GM12878 (cell line): ENCODE measurements at regions not wholly inside any gene's neighbourhood (a gene's known extent, or its start where the extent isn't known, plus 50 kb on each side); places are given as distances from the start of the nearest gene placed in this dataset.

Experiments
- ATAC-seq: fragments of 200-7000 bp; cut with Tn5 transposase; 3 replicates; pipeline ENCODE4 v1.9.1; 2020; ENCODE audit warnings: mild to moderate bottlenecking, moderate library complexity
- BruUV-seq: library from RNA; stranded (reverse); fragments of 400-500 nt; replicated peaks from 2 replicates; lab custom pipeline; 2021; lab: Mats Ljungman, UMichigan
- CTCF ChIA-PET: fragments of 300-600 bp; sonication (Branson Sonifier 250); formaldehyde crosslinking; extraction: SDS; loops from one replicate; lab custom pipeline; 2021; ENCODE audit warnings: inconsistent platforms; lab: Yijun Ruan, JAX
- POLR2A ChIA-PET: fragments of 350-600 bp; formaldehyde crosslinking; extraction: SDS; loops from one replicate; lab custom pipeline; 2021; ENCODE audit warnings: inconsistent platforms; lab: Charles Lee
- RAD21 ChIA-PET: fragments of 300-600 bp; sonication (Branson Sonifier 250); formaldehyde crosslinking; loops from one replicate; lab custom pipeline; 2023; ENCODE audit warnings: antibody characterized with exemption; ENCODE audit not compliant: unreplicated experiment; lab: Charles Lee
- SMC1A ChIA-PET: fragments of 300-600 bp; sonication (Branson Sonifier 250); formaldehyde crosslinking; loops from one replicate; lab custom pipeline; 2023; ENCODE audit not compliant: unreplicated experiment, uncharacterized antibody; lab: Charles Lee
- DNase-seq: peaks from one replicate; pipeline ENCODE4 v3.0.0-alpha.2; 2011; ENCODE audit warnings: low read depth, low spot score
- FAIRE-seq: peaks from 3 replicates; lab custom pipeline; 2011; peaks lifted over from hg19 to GRCh38; lab: Jason Lieb, UNC
- H2AFZ ChIP-seq: 2 replicates; pipeline ENCODE4 v1.6.0; 2011; ENCODE audit warnings: low read depth, low read length, control low read depth; ENCODE audit not compliant: control insufficient read depth
- H3K27ac ChIP-seq: 2 replicates; pipeline ENCODE4 v1.5.1; 2011; ENCODE audit warnings: control low read depth; ENCODE audit not compliant: control insufficient read depth, insufficient read depth
- H3K27me3 ChIP-seq, 2 experiments: replicated peaks in 1 of 2; 2 replicates each; pipeline versions ENCODE4 v1.6.0 to v1.6.1; 2011; ENCODE audit warnings: low read length in 1 of 2; ENCODE audit not compliant: control insufficient read depth in 2 of 2, insufficient read depth in 2 of 2
- H3K36me3 ChIP-seq, 2 experiments: 2 replicates each; pipeline ENCODE4 v1.5.1; 2011; ENCODE audit warnings: low read length in 1 of 2; ENCODE audit not compliant: control insufficient read depth in 2 of 2, insufficient read depth in 2 of 2
- H3K4me1 ChIP-seq: 2 replicates; pipeline ENCODE4 v1.6.1; 2011; ENCODE audit warnings: mild to moderate bottlenecking, low read length, moderate library complexity, mixed read lengths; ENCODE audit not compliant: control insufficient read depth, insufficient read depth
- H3K4me2 ChIP-seq: 2 replicates; pipeline ENCODE4 v1.6.0; 2011; ENCODE audit warnings: control low read depth; ENCODE audit not compliant: control insufficient read depth, insufficient read depth
- H3K4me3 ChIP-seq: fragments of 200-600 bp; sonication (generic); 2 replicates; pipeline ENCODE4 v1.5.1; 2016
- H3K79me2 ChIP-seq: 2 replicates; pipeline ENCODE4 v1.6.0; 2011; ENCODE audit warnings: low read length; ENCODE audit not compliant: control insufficient read depth, insufficient read depth
- H3K9ac ChIP-seq: 2 replicates; pipeline ENCODE4 v1.8.0; 2011; ENCODE audit warnings: low read length, control low read depth, mixed read lengths; ENCODE audit not compliant: control insufficient read depth, insufficient read depth
- H3K9me3 ChIP-seq: replicated peaks from 3 replicates; pipeline ENCODE4 v1.5.1; 2011; ENCODE audit warnings: mild to moderate bottlenecking, low read length; ENCODE audit not compliant: control insufficient read depth, insufficient read depth
- H4K20me1 ChIP-seq: 2 replicates; pipeline ENCODE4 v1.6.0; 2011; ENCODE audit not compliant: control insufficient read depth, insufficient read depth
- ETV6 ChIP-seq, 2 experiments: fragments of 450-650 bp in 1 of 2; IDR thresholded peaks in 1 of 2; conservative IDR thresholded peaks in 1 of 2; 2 replicates each; pipeline ENCODE4 v1.6.1; 2014; ENCODE audit warnings: antibody characterized with exemption in 1 of 2, borderline replicate concordance in 1 of 2, low read depth in 1 of 2, mild to moderate bottlenecking in 1 of 2, moderate library complexity in 1 of 2
- HDGF ChIP-seq: fragments of 450-650 bp; IDR thresholded peaks from 2 replicates; pipeline ENCODE4 v1.6.1; 2016; ENCODE audit warnings: antibody characterized with exemption
- TCF12 ChIP-seq: IDR thresholded peaks from 2 replicates; pipeline ENCODE4 v1.6.1; 2011; ENCODE audit warnings: low read depth, mild to moderate bottlenecking, low read length
- YY1 ChIP-seq: IDR thresholded peaks from 2 replicates; pipeline ENCODE4 v1.6.1; 2011; ENCODE audit warnings: low read depth, mild to moderate bottlenecking, low read length
- ZNF207 ChIP-seq: fragments of 450-650 bp; IDR thresholded peaks from 2 replicates; pipeline ENCODE4 v1.6.1; 2014; ENCODE audit warnings: antibody characterized with exemption, mild to moderate bottlenecking, borderline replicate concordance
- in situ Hi-C: fragments of 300-500 bp; cut with MboI; formaldehyde crosslinking; loops from 9 replicates; pipeline ENCODE4 v1.14.3; 2018; ENCODE audit warnings: mixed read lengths
- intact Hi-C: fragments of 100-400 bp; cut with micrococcal nuclease; formaldehyde crosslinking; loops from one replicate; pipeline ENCODE4 v1.14.2; 2022; ENCODE audit not compliant: unreplicated experiment
- TF ChIP-seq, protein P1 (sequence below): IDR thresholded peaks from 2 replicates; pipeline ENCODE4 v1.6.1; 2012; ENCODE audit warnings: improper control_type of control experiment, low read depth, low read length; ENCODE audit not compliant: insufficient replicate concordance
- TF ChIP-seq, protein P2 (sequence below): fragments of 450-650 bp; IDR thresholded peaks from 2 replicates; pipeline ENCODE4 v1.6.1; 2017; ENCODE audit warnings: mild to moderate bottlenecking, moderate library complexity
- TF ChIP-seq, protein P3 (sequence below): fragments of 450-650 bp; IDR thresholded peaks from 2 replicates; pipeline ENCODE4 v1.6.1; 2018; ENCODE audit warnings: borderline replicate concordance, mild to moderate bottlenecking; ENCODE audit not compliant: partially characterized antibody
- TF ChIP-seq, protein P4 (sequence below): fragments of 150-350 bp; IDR thresholded peaks from 2 replicates; pipeline ENCODE4 v1.6.1; 2016; ENCODE audit warnings: low read depth, low read length

DNA sequence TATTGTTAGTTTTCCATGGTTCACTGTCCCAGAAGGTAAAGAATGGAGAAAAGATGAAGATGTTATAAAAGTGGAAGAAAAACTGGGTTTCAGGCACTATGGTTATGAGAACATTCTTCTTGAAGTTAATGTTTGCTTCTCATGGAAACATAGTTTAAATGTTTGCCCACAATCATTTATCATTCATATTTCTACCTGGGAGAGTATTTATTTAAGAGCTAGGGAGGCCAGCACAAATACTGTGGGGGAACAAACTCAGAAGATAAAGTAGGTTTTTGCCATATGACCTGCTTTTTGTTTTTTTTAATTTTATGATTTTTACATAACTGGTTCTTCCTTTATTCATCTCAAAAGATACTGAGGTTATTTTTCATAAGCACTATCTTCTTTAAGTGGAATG lies 96.8 kb downstream of the GC start:
- Histone ChIP-seq H3K79me2 (no peaks in the 10 kb centered on the region), H3K4me3 (no peak overlapping the region), H3K27me3 (no peaks in the 10 kb centered on the region), H3K4me2 (no peak overlapping the region)
- RAD21 ChIA-PET = no interaction called here
- TF ChIP-seq ZNF207 = no peak
- TF ChIP-seq HDGF = no peak
- TF ChIP-seq, protein P1, sequence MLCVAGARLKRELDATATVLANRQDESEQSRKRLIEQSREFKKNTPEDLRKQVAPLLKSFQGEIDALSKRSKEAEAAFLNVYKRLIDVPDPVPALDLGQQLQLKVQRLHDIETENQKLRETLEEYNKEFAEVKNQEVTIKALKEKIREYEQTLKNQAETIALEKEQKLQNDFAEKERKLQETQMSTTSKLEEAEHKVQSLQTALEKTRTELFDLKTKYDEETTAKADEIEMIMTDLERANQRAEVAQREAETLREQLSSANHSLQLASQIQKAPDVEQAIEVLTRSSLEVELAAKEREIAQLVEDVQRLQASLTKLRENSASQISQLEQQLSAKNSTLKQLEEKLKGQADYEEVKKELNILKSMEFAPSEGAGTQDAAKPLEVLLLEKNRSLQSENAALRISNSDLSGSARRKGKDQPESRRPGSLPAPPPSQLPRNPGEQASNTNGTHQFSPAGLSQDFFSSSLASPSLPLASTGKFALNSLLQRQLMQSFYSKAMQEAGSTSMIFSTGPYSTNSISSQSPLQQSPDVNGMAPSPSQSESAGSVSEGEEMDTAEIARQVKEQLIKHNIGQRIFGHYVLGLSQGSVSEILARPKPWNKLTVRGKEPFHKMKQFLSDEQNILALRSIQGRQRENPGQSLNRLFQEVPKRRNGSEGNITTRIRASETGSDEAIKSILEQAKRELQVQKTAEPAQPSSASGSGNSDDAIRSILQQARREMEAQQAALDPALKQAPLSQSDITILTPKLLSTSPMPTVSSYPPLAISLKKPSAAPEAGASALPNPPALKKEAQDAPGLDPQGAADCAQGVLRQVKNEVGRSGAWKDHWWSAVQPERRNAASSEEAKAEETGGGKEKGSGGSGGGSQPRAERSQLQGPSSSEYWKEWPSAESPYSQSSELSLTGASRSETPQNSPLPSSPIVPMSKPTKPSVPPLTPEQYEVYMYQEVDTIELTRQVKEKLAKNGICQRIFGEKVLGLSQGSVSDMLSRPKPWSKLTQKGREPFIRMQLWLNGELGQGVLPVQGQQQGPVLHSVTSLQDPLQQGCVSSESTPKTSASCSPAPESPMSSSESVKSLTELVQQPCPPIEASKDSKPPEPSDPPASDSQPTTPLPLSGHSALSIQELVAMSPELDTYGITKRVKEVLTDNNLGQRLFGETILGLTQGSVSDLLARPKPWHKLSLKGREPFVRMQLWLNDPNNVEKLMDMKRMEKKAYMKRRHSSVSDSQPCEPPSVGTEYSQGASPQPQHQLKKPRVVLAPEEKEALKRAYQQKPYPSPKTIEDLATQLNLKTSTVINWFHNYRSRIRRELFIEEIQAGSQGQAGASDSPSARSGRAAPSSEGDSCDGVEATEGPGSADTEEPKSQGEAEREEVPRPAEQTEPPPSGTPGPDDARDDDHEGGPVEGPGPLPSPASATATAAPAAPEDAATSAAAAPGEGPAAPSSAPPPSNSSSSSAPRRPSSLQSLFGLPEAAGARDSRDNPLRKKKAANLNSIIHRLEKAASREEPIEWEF = no peak
- TF ChIP-seq, protein P2, sequence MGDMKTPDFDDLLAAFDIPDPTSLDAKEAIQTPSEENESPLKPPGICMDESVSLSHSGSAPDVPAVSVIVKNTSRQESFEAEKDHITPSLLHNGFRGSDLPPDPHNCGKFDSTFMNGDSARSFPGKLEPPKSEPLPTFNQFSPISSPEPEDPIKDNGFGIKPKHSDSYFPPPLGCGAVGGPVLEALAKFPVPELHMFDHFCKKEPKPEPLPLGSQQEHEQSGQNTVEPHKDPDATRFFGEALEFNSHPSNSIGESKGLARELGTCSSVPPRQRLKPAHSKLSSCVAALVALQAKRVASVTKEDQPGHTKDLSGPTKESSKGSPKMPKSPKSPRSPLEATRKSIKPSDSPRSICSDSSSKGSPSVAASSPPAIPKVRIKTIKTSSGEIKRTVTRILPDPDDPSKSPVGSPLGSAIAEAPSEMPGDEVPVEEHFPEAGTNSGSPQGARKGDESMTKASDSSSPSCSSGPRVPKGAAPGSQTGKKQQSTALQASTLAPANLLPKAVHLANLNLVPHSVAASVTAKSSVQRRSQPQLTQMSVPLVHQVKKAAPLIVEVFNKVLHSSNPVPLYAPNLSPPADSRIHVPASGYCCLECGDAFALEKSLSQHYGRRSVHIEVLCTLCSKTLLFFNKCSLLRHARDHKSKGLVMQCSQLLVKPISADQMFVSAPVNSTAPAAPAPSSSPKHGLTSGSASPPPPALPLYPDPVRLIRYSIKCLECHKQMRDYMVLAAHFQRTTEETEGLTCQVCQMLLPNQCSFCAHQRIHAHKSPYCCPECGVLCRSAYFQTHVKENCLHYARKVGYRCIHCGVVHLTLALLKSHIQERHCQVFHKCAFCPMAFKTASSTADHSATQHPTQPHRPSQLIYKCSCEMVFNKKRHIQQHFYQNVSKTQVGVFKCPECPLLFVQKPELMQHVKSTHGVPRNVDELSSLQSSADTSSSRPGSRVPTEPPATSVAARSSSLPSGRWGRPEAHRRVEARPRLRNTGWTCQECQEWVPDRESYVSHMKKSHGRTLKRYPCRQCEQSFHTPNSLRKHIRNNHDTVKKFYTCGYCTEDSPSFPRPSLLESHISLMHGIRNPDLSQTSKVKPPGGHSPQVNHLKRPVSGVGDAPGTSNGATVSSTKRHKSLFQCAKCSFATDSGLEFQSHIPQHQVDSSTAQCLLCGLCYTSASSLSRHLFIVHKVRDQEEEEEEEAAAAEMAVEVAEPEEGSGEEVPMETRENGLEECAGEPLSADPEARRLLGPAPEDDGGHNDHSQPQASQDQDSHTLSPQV = no peak
- TF ChIP-seq, protein P3, sequence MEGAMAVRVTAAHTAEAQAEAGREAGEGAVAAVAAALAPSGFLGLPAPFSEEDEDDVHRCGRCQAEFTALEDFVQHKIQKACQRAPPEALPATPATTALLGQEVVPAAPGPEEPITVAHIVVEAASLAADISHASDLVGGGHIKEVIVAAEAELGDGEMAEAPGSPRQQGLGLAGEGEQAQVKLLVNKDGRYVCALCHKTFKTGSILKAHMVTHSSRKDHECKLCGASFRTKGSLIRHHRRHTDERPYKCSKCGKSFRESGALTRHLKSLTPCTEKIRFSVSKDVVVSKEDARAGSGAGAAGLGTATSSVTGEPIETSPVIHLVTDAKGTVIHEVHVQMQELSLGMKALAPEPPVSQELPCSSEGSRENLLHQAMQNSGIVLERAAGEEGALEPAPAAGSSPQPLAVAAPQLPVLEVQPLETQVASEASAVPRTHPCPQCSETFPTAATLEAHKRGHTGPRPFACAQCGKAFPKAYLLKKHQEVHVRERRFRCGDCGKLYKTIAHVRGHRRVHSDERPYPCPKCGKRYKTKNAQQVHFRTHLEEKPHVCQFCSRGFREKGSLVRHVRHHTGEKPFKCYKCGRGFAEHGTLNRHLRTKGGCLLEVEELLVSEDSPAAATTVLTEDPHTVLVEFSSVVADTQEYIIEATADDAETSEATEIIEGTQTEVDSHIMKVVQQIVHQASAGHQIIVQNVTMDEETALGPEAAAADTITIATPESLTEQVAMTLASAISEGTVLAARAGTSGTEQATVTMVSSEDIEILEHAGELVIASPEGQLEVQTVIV = no peak
- TF ChIP-seq ETV6 (conservative IDR thresholded peaks at IDR 0.05 in 1 of 2, IDR thresholded peaks at IDR 0.05 in 1 of 2; ENCODE audit: borderline replicate concordance in 1 of 2, low read depth in 1 of 2) = no peak
- no peak for TF ChIP-seq YY1
- TF ChIP-seq, protein P4, sequence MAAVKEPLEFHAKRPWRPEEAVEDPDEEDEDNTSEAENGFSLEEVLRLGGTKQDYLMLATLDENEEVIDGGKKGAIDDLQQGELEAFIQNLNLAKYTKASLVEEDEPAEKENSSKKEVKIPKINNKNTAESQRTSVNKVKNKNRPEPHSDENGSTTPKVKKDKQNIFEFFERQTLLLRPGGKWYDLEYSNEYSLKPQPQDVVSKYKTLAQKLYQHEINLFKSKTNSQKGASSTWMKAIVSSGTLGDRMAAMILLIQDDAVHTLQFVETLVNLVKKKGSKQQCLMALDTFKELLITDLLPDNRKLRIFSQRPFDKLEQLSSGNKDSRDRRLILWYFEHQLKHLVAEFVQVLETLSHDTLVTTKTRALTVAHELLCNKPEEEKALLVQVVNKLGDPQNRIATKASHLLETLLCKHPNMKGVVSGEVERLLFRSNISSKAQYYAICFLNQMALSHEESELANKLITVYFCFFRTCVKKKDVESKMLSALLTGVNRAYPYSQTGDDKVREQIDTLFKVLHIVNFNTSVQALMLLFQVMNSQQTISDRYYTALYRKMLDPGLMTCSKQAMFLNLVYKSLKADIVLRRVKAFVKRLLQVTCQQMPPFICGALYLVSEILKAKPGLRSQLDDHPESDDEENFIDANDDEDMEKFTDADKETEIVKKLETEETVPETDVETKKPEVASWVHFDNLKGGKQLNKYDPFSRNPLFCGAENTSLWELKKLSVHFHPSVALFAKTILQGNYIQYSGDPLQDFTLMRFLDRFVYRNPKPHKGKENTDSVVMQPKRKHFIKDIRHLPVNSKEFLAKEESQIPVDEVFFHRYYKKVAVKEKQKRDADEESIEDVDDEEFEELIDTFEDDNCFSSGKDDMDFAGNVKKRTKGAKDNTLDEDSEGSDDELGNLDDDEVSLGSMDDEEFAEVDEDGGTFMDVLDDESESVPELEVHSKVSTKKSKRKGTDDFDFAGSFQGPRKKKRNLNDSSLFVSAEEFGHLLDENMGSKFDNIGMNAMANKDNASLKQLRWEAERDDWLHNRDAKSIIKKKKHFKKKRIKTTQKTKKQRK = no peak
- TF ChIP-seq TCF12 = no peak
- TF ChIP-seq, all 136 proteins: peak for 0
- Histone ChIP-seq H3K27ac (no peak overlapping the region), H3K9me3 (no peaks in the 10 kb centered on the region), H4K20me1 (no peaks in the 10 kb centered on the region), H3K9ac (no peak overlapping the region), H2AFZ (no peak overlapping the region), H3K4me1 (no peaks in the 10 kb centered on the region), H3K36me3 (no peaks in the 10 kb centered on the region)
- SMC1A ChIA-PET = no interaction called here
- in situ Hi-C loops (no loop called here), intact Hi-C loops (no loop called here)
- BruUV-seq = no TSS peak
- CTCF ChIA-PET = no interaction called here
- POLR2A ChIA-PET = no interaction called here
- ATAC-seq (no peak), DNase-seq (no peak), FAIRE-seq (no peak)
